Heart left ventricle (tissue), 16 donors: ENCODE measurements at regions not wholly inside any gene's neighbourhood (a gene's known extent, or its start where the extent isn't known, plus 50 kb on each side); places are given as distances from the start of the nearest gene placed in this dataset.

Experiments
- ATAC-seq, 4 donors: fragments of 200-7000 bp; cut with Tn5 transposase; one replicate each; pipeline ENCODE4 v1.9.1; 2020 to 2022; ENCODE audit warnings: moderate library complexity in 4 of 4, mild to moderate bottlenecking in 3 of 4, moderate number of reproducible peaks in 1 of 4
- DNase-seq, 5 donors: peaks; one replicate each; pipeline ENCODE4 v3.0.0-alpha.2; 2020
- H3K27ac ChIP-seq, 12 donors: fragments of 200-600 bp; sonication (generic) in 4 of 12; one replicate each; pipeline versions ENCODE4 v1.5.0 to v1.8.0; 2016 to 2022; ENCODE audit warnings: mild to moderate bottlenecking in 2 of 12
- H3K27me3 ChIP-seq, 9 donors: fragments of 200-600 bp; sonication (generic) in 2 of 9; one replicate each; pipeline versions ENCODE4 v1.5.1 to v1.8.0; 2016 to 2022; ENCODE audit warnings: mild to moderate bottlenecking in 3 of 9
- H3K36me3 ChIP-seq, 9 donors: fragments of 200-600 bp; sonication (generic) in 2 of 9; one replicate each; pipeline versions ENCODE4 v1.5.0 to v1.8.0; 2018 to 2022; ENCODE audit warnings: mild to moderate bottlenecking in 2 of 9
- H3K4me1 ChIP-seq, 12 donors: fragments of 200-600 bp; sonication (generic) in 4 of 12; one replicate each; pipeline versions ENCODE4 v1.5.0 to v1.8.0; 2016 to 2022; ENCODE audit warnings: mild to moderate bottlenecking in 3 of 12
- H3K4me3 ChIP-seq, 12 donors: fragments of 200-600 bp; sonication (generic) in 4 of 12; one replicate each; pipeline versions ENCODE4 v1.5.0 to v1.8.0; 2017 to 2022; ENCODE audit warnings: mild to moderate bottlenecking in 9 of 12, moderate library complexity in 4 of 12
- H3K9me3 ChIP-seq, 12 donors: fragments of 200-600 bp; sonication (generic) in 4 of 12; one replicate each; pipeline versions ENCODE4 v1.5.0 to v1.8.0; 2016 to 2022; ENCODE audit warnings: mild to moderate bottlenecking in 1 of 12
- POLR2A ChIP-seq, 2 donors: fragments of 450-650 bp; IDR thresholded peaks; one replicate each; pipeline ENCODE4 v1.6.1; 2017; ENCODE audit warnings: antibody characterized with exemption in 2 of 2, mild to moderate bottlenecking in 2 of 2, moderate library complexity in 2 of 2
- WGBS, 4 donors: extraction: QIAGEN DNeasy Blood & Tissue Kit in 2 of 4; methylation state at CpG; one replicate each; pipeline versions ENCODE4 v1.1.5 to v1.1.7; 2013 to 2018; 5-methylcytosine and 5-hydroxymethylcytosine counted together
- intact Hi-C, 10 donors: fragments of 100-400 bp; cut with DNase I; formaldehyde crosslinking; loops; one replicate each; pipeline versions ENCODE4 v1.11.1 to v1.14.2; 2022
- TF ChIP-seq, protein P1 (sequence below), 12 donors: fragments of 200-600 bp; sonication (generic) in 4 of 12; IDR thresholded peaks; one replicate each; pipeline versions ENCODE4 v1.5.0 to v1.8.0; 2018 to 2022; ENCODE audit warnings: antibody characterized with exemption in 12 of 12, mild to moderate bottlenecking in 5 of 12
- donor health status: ischemic (EF 13 %, LVEDD 7.1; RV severe dilation, severe dysfunction).
- donor health status: healthy with polysubstance abuse.
- donor health status: DM: no; HTN: yes; CAD: no.
- donor health status: DM: no; HTN: no; CAD: no.
- donor health status: ischemic (EF 25% LVEDD 6.9; RV normal size, moderate dysfunction).
- donor health status: ischemic (EF 25% LVEDD 5.7; RV mildly dilated, moderate dysfunction).
- donor health status: healthy.
- donor health status: DM: yes; HTN: yes; CAD: no.
- donor health status: ischemic (EF 35%, LVEDD 5.7; RV mildly dilated, moderate dysfunction).
- donor health status: nonischemic (EF 11% LVEDD 7.7; RV severe dilation, severe dysfunction).
- donor health status: DM: yes; HTN: yes; CAD: no.
- donor health status: PGD.
- donor health status: ischemic (EF 29% LVEDD 5.4; RV normal size, mild dysfunction).
- donor health status: nonischemic (EF 23%, LVEDD 6.1; RV moderate dilation, normal function).

DNA sequence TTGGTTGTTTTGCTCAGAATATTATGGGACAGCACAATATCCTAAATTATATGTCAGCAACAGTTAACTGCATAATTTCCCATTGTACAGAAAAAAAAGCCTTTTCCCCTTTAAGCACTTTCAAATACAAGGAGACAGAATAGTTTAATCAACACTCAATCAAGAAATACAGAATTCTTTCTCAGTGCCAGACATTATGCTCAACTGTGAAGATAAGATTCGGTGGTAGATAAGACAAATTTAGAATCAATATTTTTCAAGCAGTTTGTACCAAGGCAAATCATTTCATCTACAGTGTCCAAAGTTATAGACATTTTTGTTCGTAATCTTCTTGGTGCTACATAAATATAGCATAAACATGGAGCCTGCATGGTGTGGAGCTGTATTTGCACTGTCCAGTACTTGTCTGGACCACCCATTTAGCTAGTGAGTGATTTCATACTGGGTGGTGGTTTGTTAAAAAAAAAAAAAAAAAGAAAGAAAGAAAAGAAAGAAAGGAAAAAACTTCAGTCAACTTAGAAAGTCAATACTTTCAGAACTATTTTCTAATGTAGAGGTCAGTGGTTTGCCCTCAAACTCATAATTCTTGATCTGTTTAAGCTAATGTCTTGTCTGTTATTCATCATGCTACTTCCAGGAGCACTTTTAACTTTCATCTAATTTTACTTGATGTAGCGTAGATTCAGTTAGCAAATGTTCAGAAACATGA lies 522.9 kb downstream of the FAT4 start:
- DNase-seq (no peak), ATAC-seq (no peak)
- no peaks in the 10 kb centered on the region for H3K36me3 ChIP-seq
- WGBS, 4 donors: 81 to 86% (median 83%) methylated on average over 3 of the region's 3 CpGs
- H3K27ac ChIP-seq: no peak overlapping the region
- no peak overlapping the region for H3K4me3 ChIP-seq
- TF ChIP-seq, protein P1, sequence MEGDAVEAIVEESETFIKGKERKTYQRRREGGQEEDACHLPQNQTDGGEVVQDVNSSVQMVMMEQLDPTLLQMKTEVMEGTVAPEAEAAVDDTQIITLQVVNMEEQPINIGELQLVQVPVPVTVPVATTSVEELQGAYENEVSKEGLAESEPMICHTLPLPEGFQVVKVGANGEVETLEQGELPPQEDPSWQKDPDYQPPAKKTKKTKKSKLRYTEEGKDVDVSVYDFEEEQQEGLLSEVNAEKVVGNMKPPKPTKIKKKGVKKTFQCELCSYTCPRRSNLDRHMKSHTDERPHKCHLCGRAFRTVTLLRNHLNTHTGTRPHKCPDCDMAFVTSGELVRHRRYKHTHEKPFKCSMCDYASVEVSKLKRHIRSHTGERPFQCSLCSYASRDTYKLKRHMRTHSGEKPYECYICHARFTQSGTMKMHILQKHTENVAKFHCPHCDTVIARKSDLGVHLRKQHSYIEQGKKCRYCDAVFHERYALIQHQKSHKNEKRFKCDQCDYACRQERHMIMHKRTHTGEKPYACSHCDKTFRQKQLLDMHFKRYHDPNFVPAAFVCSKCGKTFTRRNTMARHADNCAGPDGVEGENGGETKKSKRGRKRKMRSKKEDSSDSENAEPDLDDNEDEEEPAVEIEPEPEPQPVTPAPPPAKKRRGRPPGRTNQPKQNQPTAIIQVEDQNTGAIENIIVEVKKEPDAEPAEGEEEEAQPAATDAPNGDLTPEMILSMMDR (IDR thresholded peaks at IDR 0.05): no peak
- no peak for TF ChIP-seq POLR2A (IDR thresholded peaks at IDR 0.05)
- intact Hi-C loops: no loop called here
- H3K9me3 ChIP-seq: no peaks in the 10 kb centered on the region
- H3K4me1 ChIP-seq: no peaks in the 10 kb centered on the region
- H3K27me3 ChIP-seq: no peaks in the 10 kb centered on the region

DNA sequence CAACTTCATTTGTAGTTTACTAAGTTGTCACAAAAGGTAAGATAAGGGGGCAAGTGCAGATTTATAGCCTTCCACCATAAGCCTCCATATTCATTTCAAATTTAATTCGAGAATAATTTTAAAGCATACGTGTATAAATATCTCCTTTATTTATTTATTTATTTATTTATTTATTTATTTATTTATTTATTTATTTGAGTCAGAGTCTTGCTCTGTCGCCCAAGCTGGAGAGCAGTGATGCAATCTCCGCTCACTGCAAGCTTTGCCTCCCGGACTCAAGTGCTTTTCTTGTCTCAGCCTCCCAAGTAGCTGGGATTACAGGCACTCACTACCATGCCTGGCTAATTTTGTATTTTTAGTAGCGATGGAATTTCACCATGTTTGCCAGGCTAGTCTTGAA lies 523.4 kb downstream of the FAT4 start:
- H3K27me3 ChIP-seq: no peaks in the 10 kb centered on the region
- TF ChIP-seq POLR2A (IDR thresholded peaks at IDR 0.05): no peak
- TF ChIP-seq, protein P1 (IDR thresholded peaks at IDR 0.05): no peak
- 78 to 97% (median 81%) methylated on average over 6 of the region's 6 CpGs for WGBS, 4 donors
- DNase-seq (no peak), ATAC-seq (no peak)
- no peaks in the 10 kb centered on the region for H3K9me3 ChIP-seq
- intact Hi-C loops: no loop called here
- H3K36me3 ChIP-seq: no peaks in the 10 kb centered on the region
- H3K4me1 ChIP-seq: no peaks in the 10 kb centered on the region
- no peak overlapping the region for H3K4me3 ChIP-seq
- no peak overlapping the region for H3K27ac ChIP-seq

DNA sequence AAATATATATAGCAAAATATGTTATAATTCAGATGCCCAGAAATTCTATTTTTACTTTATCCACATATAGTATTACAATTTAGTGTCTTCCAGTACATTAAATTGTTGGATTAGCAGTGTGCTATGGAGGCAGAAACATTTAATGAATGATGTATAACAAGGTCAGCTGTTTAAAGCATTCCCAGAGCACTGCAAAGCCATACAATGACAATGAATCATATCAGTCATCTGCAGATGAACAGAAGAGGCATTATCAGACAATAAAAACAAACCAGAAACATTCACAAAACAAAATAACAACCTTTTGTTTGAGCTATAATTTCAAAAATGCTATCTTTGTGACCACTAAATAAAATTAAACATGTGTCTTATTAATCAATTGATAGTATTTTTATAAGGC lies 524.2 kb downstream of the FAT4 start:
- H3K4me3 ChIP-seq: no peak overlapping the region
- no peaks in the 10 kb centered on the region for H3K27me3 ChIP-seq
- no peaks in the 10 kb centered on the region for H3K9me3 ChIP-seq
- no peak for DNase-seq
- H3K27ac ChIP-seq: no peak overlapping the region
- no peak for TF ChIP-seq POLR2A (IDR thresholded peaks at IDR 0.05)
- TF ChIP-seq, protein P1 (IDR thresholded peaks at IDR 0.05): no peak
- intact Hi-C loops: no loop called here
- no peaks in the 10 kb centered on the region for H3K36me3 ChIP-seq
- H3K4me1 ChIP-seq: no peaks in the 10 kb centered on the region
- no peak for ATAC-seq

DNA sequence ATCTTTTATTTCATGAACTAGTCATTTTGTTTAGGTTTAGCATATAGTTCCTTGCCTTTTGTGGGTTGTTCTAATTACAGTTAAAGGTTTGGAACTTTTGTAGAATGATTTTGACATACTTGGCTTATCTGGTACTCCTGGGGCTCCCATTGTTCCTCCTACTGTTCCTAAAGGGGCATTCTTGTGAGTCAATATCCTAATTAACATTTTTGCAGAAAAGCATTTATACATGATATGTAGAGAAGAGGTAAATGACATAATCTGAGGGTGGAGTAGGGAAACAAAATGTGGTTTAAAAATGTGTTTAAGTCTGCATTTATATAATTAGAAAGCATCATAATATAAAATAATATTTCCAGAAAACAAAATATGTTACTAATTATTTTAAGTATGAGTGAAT lies 529.2 kb downstream of the FAT4 start:
- Histone ChIP-seq H3K27me3 (no peaks in the 10 kb centered on the region), H3K4me3 (no peak overlapping the region), H3K27ac (no peak overlapping the region), H3K36me3 (no peaks in the 10 kb centered on the region), H3K9me3 (no peaks in the 10 kb centered on the region), H3K4me1 (no peaks in the 10 kb centered on the region)
- no peak for ATAC-seq
- no peak for DNase-seq
- no peak for TF ChIP-seq POLR2A (IDR thresholded peaks at IDR 0.05)
- TF ChIP-seq, protein P1 (IDR thresholded peaks at IDR 0.05): no peak
- intact Hi-C loops: no loop called here
